AG04450 (cell line): ENCODE measurements at regions not wholly inside any gene's neighbourhood (a gene's known extent, or its start where the extent isn't known, plus 50 kb on each side); places are given as distances from the start of the nearest gene placed in this dataset.

Experiments
- CTCF ChIA-PET: fragments of 300-600, 350-600 bp; formaldehyde crosslinking; extraction: SDS; loops from one replicate; lab custom pipeline; 2022; ENCODE audit warnings: antibody characterized with exemption, inconsistent platforms; lab: Charles Lee
- POLR2A ChIA-PET: fragments of 350-600 bp; formaldehyde crosslinking; extraction: SDS; loops from one replicate; lab custom pipeline; 2021; ENCODE audit warnings: antibody characterized with exemption, inconsistent platforms; lab: Yijun Ruan, JAX
- DNase-seq: peaks from one replicate; pipeline ENCODE4 v3.0.0-alpha.2; 2011; ENCODE audit warnings: low read depth, low spot score
- H3K27ac ChIP-seq: one replicate; pipeline ENCODE4 v1.5.1; 2012; ENCODE audit warnings: low read depth, low read length, control low read depth
- H3K27me3 ChIP-seq: one replicate; pipeline ENCODE4 v1.6.0; 2012; ENCODE audit warnings: low read length; ENCODE audit not compliant: control insufficient read depth, insufficient read depth
- H3K4me3 ChIP-seq: 2 replicates; pipeline ENCODE4 v1.5.1; 2011; ENCODE audit warnings: mild to moderate bottlenecking, low read depth, low read length, control low read depth
- H3K9me3 ChIP-seq: 2 replicates; pipeline ENCODE4 v1.5.1; 2012; ENCODE audit warnings: low read length; ENCODE audit not compliant: control insufficient read depth, insufficient read depth
- TF ChIP-seq, protein P1 (sequence below): IDR thresholded peaks from 2 replicates; pipeline ENCODE4 v1.5.1; 2011; ENCODE audit warnings: low read depth, low read length, control low read depth, inconsistent platforms

DNA sequence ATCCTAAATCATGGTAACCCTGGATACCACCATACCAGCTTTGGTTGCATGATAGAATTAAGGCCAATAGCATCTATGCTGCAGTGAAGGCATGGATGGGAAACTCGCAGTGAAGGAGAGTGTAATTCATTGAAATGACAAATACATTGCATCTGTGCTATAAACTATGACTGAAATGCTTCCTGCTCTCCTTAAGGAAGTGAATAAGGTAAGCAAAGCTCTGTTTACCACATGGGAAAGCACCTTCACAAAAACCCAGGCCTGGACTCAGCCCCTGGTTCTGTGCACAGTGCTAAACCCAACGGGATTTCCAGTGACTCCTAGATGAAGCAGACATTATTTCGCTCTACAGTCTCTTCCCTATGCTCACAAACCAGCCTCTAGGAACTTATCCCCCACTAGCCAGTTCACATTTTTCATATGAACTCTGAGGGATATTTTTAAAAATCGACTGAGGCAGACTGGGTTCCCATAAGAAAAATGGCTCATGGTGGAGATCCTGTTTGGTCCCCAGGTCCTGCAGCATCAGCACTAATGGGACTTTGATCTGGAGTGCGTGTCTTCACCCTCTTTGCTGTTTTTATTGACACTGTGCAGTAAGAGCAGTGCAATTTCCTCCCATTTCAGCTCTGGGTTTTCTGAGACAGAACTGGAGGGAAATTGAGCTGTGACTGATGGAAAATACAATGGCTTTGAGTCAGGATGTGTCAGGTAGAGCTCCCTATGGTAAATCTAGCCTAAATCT, 362.7 kb downstream of the SIPA1L2 start:
- H3K4me3 ChIP-seq, result no peak overlapping the region
- H3K9me3 ChIP-seq, result no peaks in the 10 kb centered on the region
- no peak for DNase-seq
- POLR2A ChIA-PET, result no interaction called here
- H3K27ac ChIP-seq, result no peak overlapping the region
- CTCF ChIA-PET, result no interaction called here
- TF ChIP-seq, protein P1, sequence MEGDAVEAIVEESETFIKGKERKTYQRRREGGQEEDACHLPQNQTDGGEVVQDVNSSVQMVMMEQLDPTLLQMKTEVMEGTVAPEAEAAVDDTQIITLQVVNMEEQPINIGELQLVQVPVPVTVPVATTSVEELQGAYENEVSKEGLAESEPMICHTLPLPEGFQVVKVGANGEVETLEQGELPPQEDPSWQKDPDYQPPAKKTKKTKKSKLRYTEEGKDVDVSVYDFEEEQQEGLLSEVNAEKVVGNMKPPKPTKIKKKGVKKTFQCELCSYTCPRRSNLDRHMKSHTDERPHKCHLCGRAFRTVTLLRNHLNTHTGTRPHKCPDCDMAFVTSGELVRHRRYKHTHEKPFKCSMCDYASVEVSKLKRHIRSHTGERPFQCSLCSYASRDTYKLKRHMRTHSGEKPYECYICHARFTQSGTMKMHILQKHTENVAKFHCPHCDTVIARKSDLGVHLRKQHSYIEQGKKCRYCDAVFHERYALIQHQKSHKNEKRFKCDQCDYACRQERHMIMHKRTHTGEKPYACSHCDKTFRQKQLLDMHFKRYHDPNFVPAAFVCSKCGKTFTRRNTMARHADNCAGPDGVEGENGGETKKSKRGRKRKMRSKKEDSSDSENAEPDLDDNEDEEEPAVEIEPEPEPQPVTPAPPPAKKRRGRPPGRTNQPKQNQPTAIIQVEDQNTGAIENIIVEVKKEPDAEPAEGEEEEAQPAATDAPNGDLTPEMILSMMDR, result no peak
- peaks cover 4% of the 10 kb centered on the region for H3K27me3 ChIP-seq

DNA sequence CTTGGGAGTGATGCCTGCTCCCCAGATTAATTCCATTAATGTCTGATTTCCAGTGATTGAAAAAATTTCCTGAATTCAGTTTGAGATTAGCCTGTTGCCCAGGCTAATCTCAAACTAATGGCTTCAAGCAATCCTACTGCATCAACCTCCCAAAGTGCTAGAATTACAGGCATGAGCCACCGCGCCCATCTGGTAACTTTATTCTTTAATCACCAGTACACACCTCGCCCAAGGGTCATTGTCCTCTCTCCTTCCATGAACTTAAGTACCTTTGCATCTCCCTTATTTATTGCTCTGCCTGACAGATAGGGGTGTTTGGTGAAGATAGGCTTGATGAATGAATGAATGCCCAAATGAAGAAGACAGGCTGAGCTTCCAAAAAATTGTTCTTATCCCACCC, 366.5 kb downstream of the SIPA1L2 start:
- ChIA-PET POLR2A (no interaction called here), CTCF (interaction anchor here (1.0 kb wide), 1 partner anchor 507 kb away, joined by 3 read pairs; no protein-coding TSS in a partner anchor)
- TF ChIP-seq, protein P1, result no peak

DNA sequence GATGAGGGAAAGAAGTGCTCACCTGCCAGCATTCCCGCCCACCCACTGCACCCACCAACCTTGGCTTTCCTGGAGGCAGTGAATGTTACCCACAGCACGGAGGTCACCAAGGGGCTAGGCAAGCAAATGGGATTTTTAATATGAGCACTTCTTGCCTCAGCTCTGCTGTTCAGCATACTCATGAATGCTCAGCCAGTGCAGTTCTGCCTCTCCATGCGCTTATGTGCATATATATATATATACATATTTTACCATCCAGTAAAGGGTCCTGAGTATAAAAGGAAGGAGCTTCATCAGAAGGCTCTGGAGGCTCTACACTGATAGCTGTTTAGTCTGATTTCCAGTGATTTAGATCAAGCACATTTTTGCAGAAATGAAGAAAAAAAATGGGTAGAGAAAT, 366.9 kb downstream of the SIPA1L2 start:
- POLR2A ChIA-PET, result no interaction called here
- DNase-seq, result no peak
- Histone ChIP-seq H3K27me3 (peaks cover 7% of the 10 kb centered on the region), H3K4me3 (no peak overlapping the region), H3K9me3 (no peaks in the 10 kb centered on the region), H3K27ac (no peak overlapping the region)
- TF ChIP-seq, protein P1, result no peak
- CTCF ChIA-PET, result interaction anchor here (1.0 kb wide), 1 partner anchor 506 kb away, joined by 3 read pairs; no protein-coding TSS in a partner anchor

More for the DNA sequence above, 366.5 kb downstream of the SIPA1L2 start:
- Histone ChIP-seq H3K27me3 (peaks cover 7% of the 10 kb centered on the region), H3K27ac (no peak overlapping the region), H3K4me3 (no peak overlapping the region), H3K9me3 (no peaks in the 10 kb centered on the region)
- no peak for DNase-seq

DNA sequence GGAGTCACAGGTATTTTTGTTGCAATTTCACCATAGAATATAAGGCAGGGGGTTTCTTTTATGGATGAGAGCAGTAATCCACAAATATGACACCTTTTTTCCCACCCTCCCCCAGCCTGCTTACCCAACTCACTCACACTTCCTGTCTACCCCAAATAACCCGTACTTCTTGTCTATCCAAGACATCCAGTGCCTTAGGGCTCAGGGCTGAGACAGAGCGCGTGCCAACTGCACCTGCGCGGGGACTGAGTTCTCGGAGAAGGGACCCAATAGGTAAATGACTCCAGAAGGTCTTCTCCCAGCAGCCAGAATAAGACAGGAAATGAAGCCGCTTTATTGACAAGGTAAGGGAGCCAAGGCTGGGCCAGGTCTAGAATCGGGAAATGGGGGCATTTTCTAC, 369.1 kb downstream of the SIPA1L2 start:
- Histone ChIP-seq H3K27me3 (peaks cover 7% of the 10 kb centered on the region), H3K27ac (no peak overlapping the region), H3K4me3 (no peak overlapping the region), H3K9me3 (no peaks in the 10 kb centered on the region)
- no peak for DNase-seq
- TF ChIP-seq, protein P1, result no peak
- POLR2A ChIA-PET, result no interaction called here
- CTCF ChIA-PET, result no interaction called here

DNA sequence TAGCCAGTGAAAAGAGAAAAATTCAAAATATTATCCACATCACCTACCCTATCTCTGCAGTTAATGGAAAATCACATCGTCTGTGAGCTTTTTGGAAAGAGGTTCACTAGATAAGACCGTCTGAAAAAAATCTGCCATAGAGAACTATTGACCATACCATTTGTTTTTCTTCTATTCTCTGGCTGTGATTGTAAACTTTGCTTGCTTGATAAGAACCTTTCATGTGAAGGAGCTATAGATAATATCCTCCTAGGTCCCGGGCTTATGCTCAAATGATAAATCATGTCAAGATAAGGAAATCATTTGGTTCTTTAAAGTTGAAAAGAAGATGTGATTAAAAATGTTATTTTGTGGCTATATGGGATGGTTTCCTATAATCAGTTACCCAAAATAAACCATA, 369.9 kb downstream of the SIPA1L2 start:
- TF ChIP-seq, protein P1, result no peak
- H3K9me3 ChIP-seq, result no peaks in the 10 kb centered on the region
- no peak overlapping the region for H3K27ac ChIP-seq
- DNase-seq, result no peak
- H3K27me3 ChIP-seq, result peaks cover 7% of the 10 kb centered on the region
- CTCF ChIA-PET, result no interaction called here
- no peak overlapping the region for H3K4me3 ChIP-seq
- POLR2A ChIA-PET, result no interaction called here
